HEK293 (cell line): ENCODE measurements at regions not wholly inside any gene's neighbourhood (a gene's known extent, or its start where the extent isn't known, plus 50 kb on each side); places are given as distances from the start of the nearest gene placed in this dataset.

Experiments used
- CTCF ChIP-seq: fragments of 450-650 bp; formaldehyde crosslinking; IDR thresholded peaks from 2 replicates; pipeline ENCODE4 v1.5.1; 2016; ENCODE audit warnings: missing biosample characterization, missing genetic modification characterization
- GFI1B ChIP-seq: fragments of 450-650 bp; formaldehyde crosslinking; IDR thresholded peaks from 2 replicates; pipeline ENCODE4 v1.5.1; 2016; ENCODE audit warnings: missing biosample characterization, missing genetic modification characterization
- REST ChIP-seq: fragments of 450-650 bp; formaldehyde crosslinking; IDR thresholded peaks from 2 replicates; pipeline ENCODE4 v1.5.1; 2016; ENCODE audit warnings: missing biosample characterization, missing genetic modification characterization
- ZBTB48 ChIP-seq: fragments of 450-650 bp; formaldehyde crosslinking; IDR thresholded peaks from 2 replicates; pipeline ENCODE4 v1.5.1; 2016; ENCODE audit warnings: missing biosample characterization, missing genetic modification characterization
- ZBTB7A ChIP-seq: fragments of 450-650 bp; formaldehyde crosslinking; IDR thresholded peaks from 2 replicates; pipeline ENCODE4 v1.5.1; 2016; ENCODE audit warnings: low read depth, missing biosample characterization, missing genetic modification characterization
- ZNF121 ChIP-seq: fragments of 450-650 bp; formaldehyde crosslinking; IDR thresholded peaks from 2 replicates; pipeline ENCODE4 v1.5.1; 2016; ENCODE audit warnings: missing biosample characterization, missing genetic modification characterization
- ZNF211 ChIP-seq: fragments of 450-650 bp; formaldehyde crosslinking; IDR thresholded peaks from 2 replicates; pipeline ENCODE4 v1.5.1; 2016; ENCODE audit warnings: low read depth, missing biosample characterization, missing genetic modification characterization
- ZNF292 ChIP-seq: fragments of 450-650 bp; formaldehyde crosslinking; IDR thresholded peaks from 2 replicates; pipeline ENCODE4 v1.5.1; 2016; ENCODE audit warnings: low read depth, missing biosample characterization, missing genetic modification characterization, borderline replicate concordance
- ZNF350 ChIP-seq: fragments of 450-650 bp; formaldehyde crosslinking; IDR thresholded peaks from 2 replicates; pipeline ENCODE4 v1.5.0; 2017; ENCODE audit warnings: missing biosample characterization, mild to moderate bottlenecking, missing genetic modification characterization
- ZNF513 ChIP-seq: fragments of 450-650 bp; IDR thresholded peaks from 2 replicates; pipeline ENCODE4 v1.5.1; 2018; ENCODE audit warnings: missing biosample characterization, missing genetic modification characterization
- ZNF549 ChIP-seq: fragments of 450-650 bp; IDR thresholded peaks from 2 replicates; pipeline ENCODE4 v1.5.1; 2018; ENCODE audit warnings: missing biosample characterization, missing genetic modification characterization, mild to moderate bottlenecking, inconsistent platforms, moderate library complexity
- ZNF580 ChIP-seq: fragments of 450-650 bp; formaldehyde crosslinking; IDR thresholded peaks from 2 replicates; pipeline ENCODE4 v1.5.1; 2016; ENCODE audit warnings: missing biosample characterization, missing genetic modification characterization
- TF ChIP-seq, protein P1 (sequence below): fragments of 450-650 bp; formaldehyde crosslinking; IDR thresholded peaks from 2 replicates; pipeline ENCODE4 v1.5.1; 2016; ENCODE audit warnings: missing biosample characterization, missing genetic modification characterization, low read depth
- TF ChIP-seq, protein P2 (sequence below): fragments of 450-650 bp; formaldehyde crosslinking; IDR thresholded peaks from 2 replicates; pipeline ENCODE4 v1.5.1; 2017; ENCODE audit warnings: missing biosample characterization, mild to moderate bottlenecking, missing genetic modification characterization, moderate library complexity

GRCh38 chr20:19125508-19125907 lies 86.9 kb upstream of the SLC24A3 start:
- TF ChIP-seq REST (no peak), CTCF (tag by site-specific recombination) (no peak), GFI1B (no peak), ZNF549 (tag by site-specific recombination) (no peak), ZNF211 (tag by site-specific recombination) (no peak), ZNF513 (tag by site-specific recombination) (no peak), ZNF580 (tag by site-specific recombination) (no peak), ZBTB48 (tag by site-specific recombination) (no peak), ZNF292 (no peak), ZNF121 (tag by site-specific recombination) (no peak), ZBTB7A (tag by site-specific recombination) (no peak), ZNF350 (no peak)
- TF ChIP-seq, protein P1, sequence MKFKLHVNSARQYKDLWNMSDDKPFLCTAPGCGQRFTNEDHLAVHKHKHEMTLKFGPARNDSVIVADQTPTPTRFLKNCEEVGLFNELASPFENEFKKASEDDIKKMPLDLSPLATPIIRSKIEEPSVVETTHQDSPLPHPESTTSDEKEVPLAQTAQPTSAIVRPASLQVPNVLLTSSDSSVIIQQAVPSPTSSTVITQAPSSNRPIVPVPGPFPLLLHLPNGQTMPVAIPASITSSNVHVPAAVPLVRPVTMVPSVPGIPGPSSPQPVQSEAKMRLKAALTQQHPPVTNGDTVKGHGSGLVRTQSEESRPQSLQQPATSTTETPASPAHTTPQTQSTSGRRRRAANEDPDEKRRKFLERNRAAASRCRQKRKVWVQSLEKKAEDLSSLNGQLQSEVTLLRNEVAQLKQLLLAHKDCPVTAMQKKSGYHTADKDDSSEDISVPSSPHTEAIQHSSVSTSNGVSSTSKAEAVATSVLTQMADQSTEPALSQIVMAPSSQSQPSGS, result no peak
- TF ChIP-seq, protein P2, sequence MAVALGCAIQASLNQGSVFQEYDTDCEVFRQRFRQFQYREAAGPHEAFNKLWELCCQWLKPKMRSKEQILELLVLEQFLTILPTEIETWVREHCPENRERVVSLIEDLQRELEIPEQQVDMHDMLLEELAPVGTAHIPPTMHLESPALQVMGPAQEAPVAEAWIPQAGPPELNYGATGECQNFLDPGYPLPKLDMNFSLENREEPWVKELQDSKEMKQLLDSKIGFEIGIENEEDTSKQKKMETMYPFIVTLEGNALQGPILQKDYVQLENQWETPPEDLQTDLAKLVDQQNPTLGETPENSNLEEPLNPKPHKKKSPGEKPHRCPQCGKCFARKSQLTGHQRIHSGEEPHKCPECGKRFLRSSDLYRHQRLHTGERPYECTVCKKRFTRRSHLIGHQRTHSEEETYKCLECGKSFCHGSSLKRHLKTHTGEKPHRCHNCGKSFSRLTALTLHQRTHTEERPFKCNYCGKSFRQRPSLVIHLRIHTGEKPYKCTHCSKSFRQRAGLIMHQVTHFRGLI (tag by site-specific recombination), result no peak
